ENCODE measurements at regions not wholly inside any gene's neighbourhood (a gene's known extent, or its start where the extent isn't known, plus 50 kb on each side); places are given as distances from the start of the nearest gene placed in this dataset.
A peak's percentile ranks its signal among the peaks of the same experiment; 100 is the strongest.
"Not testable (repeated sequence)": the region's sequence is repeated elsewhere in the genome, so short reads cannot be mapped to it uniquely, and the experiment has no call there.

GRCh38 chr20:30484009-30484748, 773.3 kb upstream of the DEFB115 start:
- no peak for DNase-seq (ENCODE audit: low read depth in 2 of 2)

- no peak for DNase-seq (ENCODE audit: low read depth in 2 of 2)
Measured at GRCh38 chr20:30484749-30485070, 772.8 kb upstream of the DEFB115 start.

- no peak for DNase-seq (ENCODE audit: low read depth in 2 of 2)
Measured at GRCh38 chr20:30485331-30486102, 771.9 kb upstream of the DEFB115 start.

GRCh38 chr20:30486103-30486478, 771.4 kb upstream of the DEFB115 start:
- no peak for DNase-seq (ENCODE audit: low read depth in 2 of 2)

GRCh38 chr20:30487461-30487860, 770.0 kb upstream of the DEFB115 start:
- DNase-seq (ENCODE audit: low read depth in 2 of 2): not testable (repeated sequence)

GRCh38 chr20:30487947-30488926, 769.2 kb upstream of the DEFB115 start:
- no peak for DNase-seq (ENCODE audit: low read depth in 2 of 2)

- no peak for DNase-seq (ENCODE audit: low read depth in 2 of 2)
Measured at GRCh38 chr20:30488941-30489613, 768.4 kb upstream of the DEFB115 start.

GRCh38 chr20:30489614-30490003, 767.9 kb upstream of the DEFB115 start:
- DNase-seq (ENCODE audit: low read depth in 2 of 2): no peak

- DNase-seq (ENCODE audit: low read depth in 2 of 2): no peak
Measured at GRCh38 chr20:30491016-30491415, 766.4 kb upstream of the DEFB115 start.

GRCh38 chr20:30496656-30497055, 760.8 kb upstream of the DEFB115 start:
- DNase-seq (ENCODE audit: low read depth in 2 of 2): not testable (repeated sequence)

GRCh38 chr20:30497191-30497590, 760.3 kb upstream of the DEFB115 start:
- DNase-seq (ENCODE audit: low read depth in 2 of 2): not testable (repeated sequence)

GRCh38 chr20:30499123-30499522, 758.3 kb upstream of the DEFB115 start:
- DNase-seq (ENCODE audit: low read depth in 2 of 2): no peak

- DNase-seq (ENCODE audit: low read depth in 2 of 2): not testable (repeated sequence)
Measured at GRCh38 chr20:30499716-30500446, 757.6 kb upstream of the DEFB115 start.

- DNase-seq (ENCODE audit: low read depth in 2 of 2): peak in 1 of 2 donors; percentile 41
Measured at GRCh38 chr20:30500447-30500820, 757.0 kb upstream of the DEFB115 start.

GRCh38 chr20:30500829-30501440, 756.5 kb upstream of the DEFB115 start:
- no peak for DNase-seq (ENCODE audit: low read depth in 2 of 2)

- no peak for DNase-seq (ENCODE audit: low read depth in 2 of 2)
Measured at GRCh38 chr20:30502670-30503069, 754.8 kb upstream of the DEFB115 start.

GRCh38 chr20:30503204-30503603, 754.3 kb upstream of the DEFB115 start:
- DNase-seq (ENCODE audit: low read depth in 2 of 2): not testable (repeated sequence)

GRCh38 chr20:30503992-30504570, 753.4 kb upstream of the DEFB115 start:
- DNase-seq (ENCODE audit: low read depth in 2 of 2): no peak

- no peak for DNase-seq (ENCODE audit: low read depth in 2 of 2)
Measured at GRCh38 chr20:30505566-30505965, 751.9 kb upstream of the DEFB115 start.

- no peak for DNase-seq (ENCODE audit: low read depth in 2 of 2)
Measured at GRCh38 chr20:30506100-30506499, 751.4 kb upstream of the DEFB115 start.

All from dermis microvascular lymphatic vessel endothelial cell (primary cell).